ENCODE measurements at regions not wholly inside any gene's neighbourhood (a gene's known extent, or its start where the extent isn't known, plus 50 kb on each side); places are given as distances from the start of the nearest gene placed in this dataset.

DNA sequence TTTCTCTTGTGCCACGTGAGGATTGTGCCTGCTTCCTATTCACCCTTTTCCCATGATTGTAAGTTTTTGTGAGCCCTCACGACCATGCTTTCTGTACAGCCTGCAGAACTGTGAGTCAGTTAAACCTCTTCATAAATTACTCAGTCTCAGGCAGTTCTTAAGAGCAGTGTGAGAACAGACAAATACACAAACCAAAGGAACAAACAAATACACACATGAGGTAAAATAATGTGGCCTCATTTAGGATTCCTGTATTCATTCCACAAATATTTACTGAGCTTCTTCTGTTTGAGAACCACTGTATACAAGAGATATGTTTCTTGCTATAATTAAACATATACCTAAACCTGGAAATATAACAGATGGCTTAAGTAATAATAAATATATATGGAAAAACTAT lies 760.3 kb downstream of the CDH9 start:
- H3K18ac ChIP-seq (ENCODE audit: insufficient read length, low read depth, low read length) = no peak overlapping the region

More for the DNA sequence above, 760.3 kb downstream of the CDH9 start:
- Histone ChIP-seq H2BK5ac (ENCODE audit: insufficient read length, low read length) (no peak overlapping the region), H4K8ac (replicated peaks; ENCODE audit: insufficient read length, low read depth, low read length) (no peak overlapping the region), H3K9me3 (ENCODE audit: control insufficient read depth, low read depth, low read length) (no peaks in the 10 kb centered on the region), H3T11ph (ENCODE audit: low read length) (no peak overlapping the region), H3K23ac (ENCODE audit: insufficient read length, low read depth, low read length) (no peak overlapping the region), H3K4ac (ENCODE audit: low read depth, low read length) (no peak overlapping the region), H3K56ac (ENCODE audit: insufficient read length, low read depth, low read length) (no peak overlapping the region), H2BK20ac (ENCODE audit: low read depth, low read length, poor library complexity, severe bottlenecking) (no peak overlapping the region), H3K14ac (ENCODE audit: insufficient read depth, low read length) (no peak overlapping the region), H2AK5ac (ENCODE audit: insufficient read length, low read length) (no peak overlapping the region), H4K5ac (ENCODE audit: insufficient read length, low read depth, low read length) (no peak overlapping the region), H3K27ac (ENCODE audit: insufficient read length, low read depth, low read length) (no peak overlapping the region), H2BK120ac (ENCODE audit: low read depth, low read length, poor library complexity, severe bottlenecking) (no peak overlapping the region), H2AFZ (ENCODE audit: low read length) (no peak overlapping the region), H2BK12ac (ENCODE audit: insufficient read length, low read depth, low read length) (no peak overlapping the region), H2BK15ac (ENCODE audit: low read depth, low read length) (no peak overlapping the region), H3K9ac (ENCODE audit: extremely low read depth, insufficient read length, low read length) (no peak overlapping the region), H4K20me1 (ENCODE audit: control insufficient read depth, insufficient read depth, insufficient read length) (no peaks in the 10 kb centered on the region), H3K27me3 (ENCODE audit: insufficient read depth, low read length) (no peaks in the 10 kb centered on the region), H3K23me2 (ENCODE audit: insufficient read length, low read depth, low read length, poor library complexity, severe bottlenecking) (no peaks in the 10 kb centered on the region), H3K4me1 (ENCODE audit: insufficient read depth, low read length) (no peaks in the 10 kb centered on the region), H3K79me2 (ENCODE audit: insufficient read depth, low read length) (no peaks in the 10 kb centered on the region), H3K79me1 (ENCODE audit: insufficient read depth, low read depth, low read length, poor library complexity, severe bottlenecking) (no peaks in the 10 kb centered on the region), H4K91ac (ENCODE audit: insufficient read length, low read depth, low read length) (no peak overlapping the region), H3K4me2 (ENCODE audit: insufficient read depth, insufficient read length, low read length) (no peak overlapping the region)
- Mint-ChIP-seq H3K4me3 (no peak overlapping the region), H3K9me3 (no peaks in the 10 kb centered on the region), H3K36me3 (ENCODE audit: insufficient read depth in 1 of 3, low read depth in 3 of 3) (no peaks in the 10 kb centered on the region), H3K27ac (no peak overlapping the region), H3K4me1 (no peaks in the 10 kb centered on the region), H3K27me3 (ENCODE audit: low read depth) (no peaks in the 10 kb centered on the region)
- TF ChIP-seq, protein P1, sequence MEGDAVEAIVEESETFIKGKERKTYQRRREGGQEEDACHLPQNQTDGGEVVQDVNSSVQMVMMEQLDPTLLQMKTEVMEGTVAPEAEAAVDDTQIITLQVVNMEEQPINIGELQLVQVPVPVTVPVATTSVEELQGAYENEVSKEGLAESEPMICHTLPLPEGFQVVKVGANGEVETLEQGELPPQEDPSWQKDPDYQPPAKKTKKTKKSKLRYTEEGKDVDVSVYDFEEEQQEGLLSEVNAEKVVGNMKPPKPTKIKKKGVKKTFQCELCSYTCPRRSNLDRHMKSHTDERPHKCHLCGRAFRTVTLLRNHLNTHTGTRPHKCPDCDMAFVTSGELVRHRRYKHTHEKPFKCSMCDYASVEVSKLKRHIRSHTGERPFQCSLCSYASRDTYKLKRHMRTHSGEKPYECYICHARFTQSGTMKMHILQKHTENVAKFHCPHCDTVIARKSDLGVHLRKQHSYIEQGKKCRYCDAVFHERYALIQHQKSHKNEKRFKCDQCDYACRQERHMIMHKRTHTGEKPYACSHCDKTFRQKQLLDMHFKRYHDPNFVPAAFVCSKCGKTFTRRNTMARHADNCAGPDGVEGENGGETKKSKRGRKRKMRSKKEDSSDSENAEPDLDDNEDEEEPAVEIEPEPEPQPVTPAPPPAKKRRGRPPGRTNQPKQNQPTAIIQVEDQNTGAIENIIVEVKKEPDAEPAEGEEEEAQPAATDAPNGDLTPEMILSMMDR (conservative IDR thresholded peaks at IDR 0.05) = no peak
- no CpG with 5 or more reads among the region's 2 CpGs for WGBS (ENCODE audit: extremely low coverage, insufficient read length, low lambda C conversion rate)
- no peak for DNase-seq
